Astrocyte of the spinal cord (primary cell): ENCODE measurements at regions not wholly inside any gene's neighbourhood (a gene's known extent, or its start where the extent isn't known, plus 50 kb on each side); places are given as distances from the start of the nearest gene placed in this dataset.
A peak's percentile ranks its signal among the peaks of the same experiment; 100 is the strongest.

Source experiments
- DNase-seq: peaks from one replicate; pipeline ENCODE4 v3.0.0; 2011; ENCODE audit warnings: low read depth, low spot score
- H3K4me3 ChIP-seq: 2 replicates; pipeline ENCODE4 v1.5.1; 2011; ENCODE audit warnings: low read depth, mild to moderate bottlenecking, low read length, moderate library complexity
- CTCF ChIP-seq: IDR thresholded peaks from 2 replicates; pipeline ENCODE4 v1.5.1; 2012; ENCODE audit warnings: low read depth, mild to moderate bottlenecking, low read length, inconsistent platforms
- in situ Hi-C: cut with HindIII; loops from 2 replicates; pipeline ENCODE4 v1.10.0; 2017; ENCODE audit warnings: low sequenced_read_pairs

DNA sequence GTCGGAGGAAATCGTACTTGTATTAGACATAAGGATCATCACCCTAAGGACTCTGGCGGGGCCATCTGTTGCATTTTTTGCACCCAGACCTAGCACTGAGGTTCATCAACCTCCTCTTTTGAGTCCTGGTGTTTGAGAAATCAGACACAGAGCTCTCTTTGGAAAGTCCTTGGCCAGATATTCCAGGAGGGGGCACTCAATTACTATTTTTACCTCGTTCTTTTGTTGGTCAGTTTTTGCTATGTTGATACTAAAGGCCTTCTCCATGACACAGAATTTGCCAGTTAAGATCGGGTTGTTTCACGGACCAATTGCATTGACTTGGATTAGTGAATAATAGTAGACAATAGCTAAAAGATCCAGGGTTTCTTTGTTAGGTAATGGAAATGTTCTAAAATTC lies 711.2 kb downstream of the KCNT2 start:
- TF ChIP-seq CTCF: no peak
- in situ Hi-C loops: no loop called here
- no peak for DNase-seq
- H3K4me3 ChIP-seq: no peak overlapping the region

GRCh38 chr1:195894411-195894810 lies 713.8 kb downstream of the KCNT2 start:
- no peak for TF ChIP-seq CTCF
- peak; percentile 24 for DNase-seq
- no peak overlapping the region for H3K4me3 ChIP-seq
- in situ Hi-C loops: no loop called here

GRCh38 chr1:195886000-195886399 lies 722.2 kb downstream of the KCNT2 start:
- no peak for DNase-seq
- TF ChIP-seq CTCF: no peak
- in situ Hi-C loops: no loop called here
- no peak overlapping the region for H3K4me3 ChIP-seq

GRCh38 chr1:195878478-195878877 lies 729.8 kb downstream of the KCNT2 start:
- H3K4me3 ChIP-seq: no peak overlapping the region
- in situ Hi-C loops: no loop called here
- TF ChIP-seq CTCF: no peak
- DNase-seq: no peak

GRCh38 chr1:195876792-195877191 lies 731.4 kb downstream of the KCNT2 start:
- no peak for DNase-seq
- H3K4me3 ChIP-seq: no peak overlapping the region
- TF ChIP-seq CTCF: no peak
- in situ Hi-C loops: no loop called here

GRCh38 chr1:195872376-195872775 lies 735.9 kb downstream of the KCNT2 start:
- in situ Hi-C loops: no loop called here
- no peak overlapping the region for H3K4me3 ChIP-seq
- TF ChIP-seq CTCF: no peak
- DNase-seq: no peak

GRCh38 chr1:195867638-195868037 lies 740.6 kb downstream of the KCNT2 start:
- in situ Hi-C loops: no loop called here
- peak; percentile 12 for DNase-seq
- TF ChIP-seq CTCF: no peak
- H3K4me3 ChIP-seq: no peak overlapping the region
